ENCODE measurements at regions not wholly inside any gene's neighbourhood (a gene's known extent, or its start where the extent isn't known, plus 50 kb on each side); places are given as distances from the start of the nearest gene placed in this dataset.

- Histone ChIP-seq H3K9me3 (no peaks in the 10 kb centered on the region), H3K4me3 (no peak overlapping the region), H3K27me3 (replicated peaks in 1 of 7) (no peaks in the 10 kb centered on the region), H3K27ac (no peak overlapping the region), H3K4me1 (no peaks in the 10 kb centered on the region), H3K36me3 (no peaks in the 10 kb centered on the region)
- WGBS, 5 donors: 80 to 87% (median 83%) methylated on average over 3 of the region's 3 CpGs
- TF ChIP-seq, protein P1, sequence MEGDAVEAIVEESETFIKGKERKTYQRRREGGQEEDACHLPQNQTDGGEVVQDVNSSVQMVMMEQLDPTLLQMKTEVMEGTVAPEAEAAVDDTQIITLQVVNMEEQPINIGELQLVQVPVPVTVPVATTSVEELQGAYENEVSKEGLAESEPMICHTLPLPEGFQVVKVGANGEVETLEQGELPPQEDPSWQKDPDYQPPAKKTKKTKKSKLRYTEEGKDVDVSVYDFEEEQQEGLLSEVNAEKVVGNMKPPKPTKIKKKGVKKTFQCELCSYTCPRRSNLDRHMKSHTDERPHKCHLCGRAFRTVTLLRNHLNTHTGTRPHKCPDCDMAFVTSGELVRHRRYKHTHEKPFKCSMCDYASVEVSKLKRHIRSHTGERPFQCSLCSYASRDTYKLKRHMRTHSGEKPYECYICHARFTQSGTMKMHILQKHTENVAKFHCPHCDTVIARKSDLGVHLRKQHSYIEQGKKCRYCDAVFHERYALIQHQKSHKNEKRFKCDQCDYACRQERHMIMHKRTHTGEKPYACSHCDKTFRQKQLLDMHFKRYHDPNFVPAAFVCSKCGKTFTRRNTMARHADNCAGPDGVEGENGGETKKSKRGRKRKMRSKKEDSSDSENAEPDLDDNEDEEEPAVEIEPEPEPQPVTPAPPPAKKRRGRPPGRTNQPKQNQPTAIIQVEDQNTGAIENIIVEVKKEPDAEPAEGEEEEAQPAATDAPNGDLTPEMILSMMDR (IDR thresholded peaks at IDR 0.05 in 8 of 11, conservative IDR thresholded peaks at IDR 0.05 in 3 of 11): no peak
- no peak for TF ChIP-seq POLR2A (IDR thresholded peaks at IDR 0.05)
- no peak for TF ChIP-seq POLR2AphosphoS5 (IDR thresholded peaks at IDR 0.05)
- intact Hi-C loops (cut with DNase I; ENCODE audit: low total_unique reads): no loop called here
- no peak for DNase-seq
These were observed 305.6 kb downstream of the DOCK8 start for GRCh38 chr9:520302-520701.

DNA sequence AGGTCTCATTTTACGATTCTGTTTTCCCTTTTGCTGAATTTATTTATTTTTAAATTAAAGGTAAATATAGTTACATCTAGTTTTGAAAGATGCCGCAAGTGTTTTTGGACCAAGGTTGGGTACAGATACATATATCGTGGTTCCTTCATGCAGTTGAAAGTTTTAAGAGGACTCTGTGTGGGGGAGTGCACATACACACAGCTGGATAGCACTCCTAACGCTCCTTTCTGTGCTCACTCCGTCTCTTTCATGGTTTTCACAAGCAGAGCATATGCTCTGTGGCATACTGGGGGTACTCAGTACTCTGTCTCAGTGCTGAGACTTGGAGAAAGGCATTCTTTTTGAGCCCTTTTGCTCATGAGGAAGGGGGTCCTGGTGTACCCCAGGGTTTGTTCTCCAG, 307.5 kb downstream of the DOCK8 start:
- no peak overlapping the region for H3K27ac ChIP-seq
- no peaks in the 10 kb centered on the region for H3K36me3 ChIP-seq
- no peak for DNase-seq
- intact Hi-C loops (cut with DNase I; ENCODE audit: low total_unique reads): no loop called here
- 83 to 91% (median 88%) methylated on average over 5 of the region's 5 CpGs for WGBS, 5 donors
- no peaks in the 10 kb centered on the region for H3K9me3 ChIP-seq
- no peaks in the 10 kb centered on the region for H3K27me3 ChIP-seq (replicated peaks in 1 of 7)
- H3K4me3 ChIP-seq: no peak overlapping the region
- TF ChIP-seq POLR2AphosphoS5 (IDR thresholded peaks at IDR 0.05): no peak
- TF ChIP-seq POLR2A (IDR thresholded peaks at IDR 0.05): no peak
- TF ChIP-seq, protein P1 (IDR thresholded peaks at IDR 0.05 in 8 of 11, conservative IDR thresholded peaks at IDR 0.05 in 3 of 11): no peak
- H3K4me1 ChIP-seq: no peaks in the 10 kb centered on the region

DNA sequence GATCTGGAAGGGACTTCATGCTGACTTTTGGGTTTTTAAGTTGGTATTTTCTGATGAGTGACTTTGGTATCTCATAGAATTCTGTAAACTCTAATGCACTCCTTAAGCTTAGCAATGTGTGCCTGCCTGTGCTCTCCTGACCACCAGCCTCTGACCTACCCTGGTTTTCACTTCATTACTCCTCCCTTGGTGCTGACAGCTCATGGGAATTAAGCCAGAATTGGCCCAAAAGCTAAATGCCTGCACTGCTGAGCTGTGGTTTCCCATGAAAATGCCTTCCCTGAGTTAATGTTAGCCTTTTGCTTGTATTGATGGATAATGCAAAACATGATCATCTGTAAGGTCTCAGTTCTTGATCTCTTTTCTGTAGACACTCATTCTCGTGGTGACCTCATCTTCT, 308.0 kb downstream of the DOCK8 start:
- Histone ChIP-seq H3K4me1 (no peaks in the 10 kb centered on the region), H3K36me3 (no peaks in the 10 kb centered on the region), H3K9me3 (no peaks in the 10 kb centered on the region), H3K27me3 (replicated peaks in 1 of 7) (no peaks in the 10 kb centered on the region), H3K4me3 (no peak overlapping the region), H3K27ac (no peak overlapping the region)
- no peak for DNase-seq
- intact Hi-C loops (cut with DNase I; ENCODE audit: low total_unique reads): no loop called here
- WGBS, 5 donors: 80 to 90% (median 88%) methylated on average over 1 of the region's 1 CpG
- TF ChIP-seq POLR2AphosphoS5 (IDR thresholded peaks at IDR 0.05): no peak
- TF ChIP-seq, protein P1 (IDR thresholded peaks at IDR 0.05 in 8 of 11, conservative IDR thresholded peaks at IDR 0.05 in 3 of 11): no peak
- no peak for TF ChIP-seq POLR2A (IDR thresholded peaks at IDR 0.05)

- Histone ChIP-seq H3K4me3 (no peak overlapping the region), H3K4me1 (no peaks in the 10 kb centered on the region), H3K27ac (no peak overlapping the region), H3K9me3 (no peaks in the 10 kb centered on the region), H3K36me3 (no peaks in the 10 kb centered on the region), H3K27me3 (replicated peaks in 1 of 7) (no peaks in the 10 kb centered on the region)
- 95 to 100% (median 98%) methylated on average over 4 of the region's 4 CpGs for WGBS, 5 donors
- no peak for DNase-seq
- TF ChIP-seq POLR2A (IDR thresholded peaks at IDR 0.05) (no peak), POLR2AphosphoS5 (IDR thresholded peaks at IDR 0.05) (no peak)
- TF ChIP-seq, protein P1 (IDR thresholded peaks at IDR 0.05 in 8 of 11, conservative IDR thresholded peaks at IDR 0.05 in 3 of 11): no peak
- intact Hi-C loops (cut with DNase I; ENCODE audit: low total_unique reads): no loop called here
These were observed 308.8 kb downstream of the DOCK8 start for GRCh38 chr9:523444-523843.
